ENCODE measurements at regions not wholly inside any gene's neighbourhood (a gene's known extent, or its start where the extent isn't known, plus 50 kb on each side); places are given as distances from the start of the nearest gene placed in this dataset.
"Not testable (repeated sequence)": the region's sequence is repeated elsewhere in the genome, so short reads cannot be mapped to it uniquely, and the experiment has no call there.

DNA sequence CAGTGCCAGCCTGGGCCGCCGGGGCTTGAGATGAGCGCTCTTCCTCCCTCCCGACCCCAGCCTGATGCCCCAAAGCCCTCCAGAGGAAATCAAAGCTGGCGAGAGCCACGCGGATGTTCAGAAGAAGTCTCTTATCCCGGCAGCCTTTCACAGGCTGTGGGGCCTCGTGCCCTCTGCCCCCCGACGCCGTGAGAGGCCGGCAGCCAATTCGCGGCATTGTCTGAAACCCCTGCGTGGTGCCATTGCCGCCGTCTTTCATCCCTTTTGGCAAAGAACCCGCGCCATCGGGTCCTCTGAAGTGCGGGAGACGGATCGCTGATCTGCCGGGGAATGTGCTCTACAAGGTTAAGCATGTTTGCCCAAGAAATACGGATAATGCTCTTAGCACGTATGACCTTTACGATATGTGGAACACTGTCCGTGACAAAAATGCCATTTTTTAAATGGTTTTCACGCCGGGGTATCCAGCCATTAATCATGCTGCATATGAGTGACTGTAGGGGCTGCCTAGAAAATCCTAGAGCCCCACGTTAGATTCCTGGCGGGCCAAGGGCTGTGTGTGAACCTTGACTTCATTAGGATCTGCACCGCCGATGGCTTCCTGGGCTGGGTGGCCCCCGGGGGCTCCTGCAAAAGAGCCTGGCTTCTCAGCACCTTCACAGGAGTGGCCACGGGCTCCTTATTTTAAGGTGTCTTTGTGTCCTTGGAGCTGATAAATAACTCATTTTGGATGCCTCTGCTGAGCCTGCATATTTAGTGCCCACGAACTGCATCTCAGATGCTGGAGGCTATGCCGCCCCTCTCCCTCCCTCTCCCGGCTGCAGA is 165.1 kb upstream of the TNRC6C start:
- no peak for DNase-seq (ENCODE audit: low read depth in 2 of 2)

DNA sequence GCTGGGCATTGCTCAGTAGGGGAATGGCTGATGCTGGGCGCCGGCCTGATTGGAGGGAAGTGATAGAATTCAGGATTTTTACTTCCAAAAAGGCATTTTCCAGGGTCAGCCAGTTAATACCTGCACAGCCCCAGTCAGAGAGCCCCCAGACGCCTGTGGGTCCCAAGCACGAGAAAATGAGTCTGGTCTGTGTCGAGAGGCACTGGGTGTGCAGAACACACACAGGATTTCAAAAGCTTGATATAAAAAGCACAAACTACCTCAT is 164.6 kb upstream of the TNRC6C start:
- no peak for DNase-seq (ENCODE audit: low read depth in 2 of 2)

DNA sequence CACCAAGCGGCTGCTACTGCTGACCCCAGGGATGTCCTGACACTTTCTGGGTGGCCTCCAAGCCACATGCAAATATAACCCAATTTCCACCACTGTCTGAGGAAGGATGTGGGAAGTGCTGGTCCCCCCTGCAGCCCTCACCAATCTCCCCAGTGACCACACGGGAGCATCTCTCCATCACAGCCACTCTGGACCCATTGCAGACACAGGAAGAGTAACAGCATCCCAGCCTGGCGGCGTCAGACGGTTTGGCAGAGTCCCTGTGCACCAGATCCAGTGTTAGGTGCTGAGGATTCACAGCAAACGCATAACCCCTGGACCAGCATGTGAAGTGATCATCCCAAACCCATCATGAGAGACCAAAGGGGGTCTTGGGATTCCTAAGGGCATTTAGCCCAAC is 163.7 kb upstream of the TNRC6C start:
- DNase-seq (ENCODE audit: low read depth in 2 of 2): no peak

DNA sequence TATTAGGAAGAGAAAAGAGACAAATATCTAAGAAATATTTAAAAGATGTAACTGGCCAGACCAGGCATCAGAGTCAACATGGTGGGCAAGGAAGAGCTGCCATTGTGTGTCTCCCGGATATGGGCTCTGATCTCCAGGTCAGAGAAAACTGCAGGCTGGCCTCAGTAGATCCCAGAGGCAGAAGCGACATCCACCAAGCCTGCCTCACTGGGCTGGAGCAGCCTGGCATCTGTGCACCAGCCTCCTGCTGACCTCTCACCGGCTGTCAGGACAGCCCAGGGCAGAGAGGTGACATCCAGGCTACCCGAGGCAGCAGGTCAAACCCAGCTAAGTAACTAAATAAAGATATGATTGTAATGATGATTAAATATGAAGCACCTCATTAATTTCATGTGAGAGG is 162.8 kb upstream of the TNRC6C start:
- no peak for DNase-seq (ENCODE audit: low read depth in 2 of 2)

DNA sequence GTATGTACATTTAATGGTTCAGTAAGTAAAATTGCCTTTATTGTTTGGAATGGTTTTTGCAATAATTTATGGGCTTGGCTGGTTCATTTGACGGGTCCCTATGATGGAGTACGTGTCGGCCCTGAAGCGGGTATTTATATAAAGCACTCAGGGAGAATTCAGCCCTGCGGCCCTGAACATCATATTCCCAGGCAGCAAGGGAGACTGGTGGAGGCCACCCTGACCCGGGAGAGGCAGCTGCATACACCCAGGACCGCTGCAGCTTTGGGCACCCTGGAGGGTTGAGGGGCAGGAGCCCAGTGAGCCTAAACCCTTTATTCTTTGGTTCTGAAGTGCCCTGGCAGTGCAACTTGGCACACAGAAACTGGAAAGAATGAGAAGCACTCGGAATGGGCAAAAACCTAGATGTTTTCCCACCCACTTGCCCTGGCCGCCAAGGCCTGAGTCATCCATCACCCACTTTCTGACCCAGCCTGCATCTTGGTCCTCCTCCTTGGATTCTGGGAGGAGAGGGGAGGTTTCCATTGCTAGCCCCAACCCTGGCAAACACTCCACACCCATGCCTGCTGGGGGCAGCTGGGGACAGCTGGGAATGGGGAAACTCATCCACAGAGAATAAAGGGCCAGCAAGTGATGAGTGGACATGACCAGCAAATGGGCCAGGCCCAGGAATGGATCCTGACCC is 162.2 kb upstream of the TNRC6C start:
- DNase-seq (ENCODE audit: low read depth in 2 of 2): no peak

DNA sequence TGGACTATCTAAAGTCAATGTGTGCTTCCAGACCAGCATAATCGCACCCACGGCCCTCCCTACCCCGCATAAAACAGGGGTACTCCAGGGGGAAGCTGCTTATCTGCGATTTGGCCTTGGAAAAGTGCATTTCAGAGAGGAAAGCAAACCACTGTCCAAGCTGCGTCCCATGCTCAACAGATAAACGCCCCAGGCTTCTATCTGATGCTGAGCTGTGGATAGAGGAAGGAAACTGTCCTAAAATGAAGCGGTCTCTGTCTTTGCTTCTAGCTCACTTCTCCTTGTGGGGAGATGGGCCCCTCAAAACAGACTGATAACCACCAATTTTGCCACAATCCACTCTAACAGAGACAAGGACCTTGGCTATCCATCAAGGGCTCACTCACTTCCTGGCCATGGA is 160.5 kb upstream of the TNRC6C start:
- no peak for DNase-seq (ENCODE audit: low read depth in 2 of 2)

DNA sequence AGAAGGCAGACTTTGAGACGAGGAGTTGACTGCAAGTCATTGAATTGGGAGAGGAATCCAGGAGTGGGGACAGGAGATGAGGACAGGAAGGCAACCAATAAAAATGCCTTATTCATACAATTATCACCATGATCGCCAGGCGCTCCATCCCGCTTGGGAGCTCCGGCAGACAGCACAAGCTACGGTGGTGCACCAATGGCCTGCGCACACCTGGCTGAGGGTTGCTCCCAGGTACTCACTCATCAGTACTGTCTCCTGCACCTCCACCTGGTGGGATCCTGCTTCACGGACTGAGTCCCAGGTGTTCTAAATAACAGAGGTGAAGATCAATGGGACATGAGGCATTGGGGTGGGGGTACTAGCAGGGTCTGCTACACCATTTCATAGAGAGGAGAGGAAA is 160.0 kb upstream of the TNRC6C start:
- no peak for DNase-seq (ENCODE audit: low read depth in 2 of 2)

DNA sequence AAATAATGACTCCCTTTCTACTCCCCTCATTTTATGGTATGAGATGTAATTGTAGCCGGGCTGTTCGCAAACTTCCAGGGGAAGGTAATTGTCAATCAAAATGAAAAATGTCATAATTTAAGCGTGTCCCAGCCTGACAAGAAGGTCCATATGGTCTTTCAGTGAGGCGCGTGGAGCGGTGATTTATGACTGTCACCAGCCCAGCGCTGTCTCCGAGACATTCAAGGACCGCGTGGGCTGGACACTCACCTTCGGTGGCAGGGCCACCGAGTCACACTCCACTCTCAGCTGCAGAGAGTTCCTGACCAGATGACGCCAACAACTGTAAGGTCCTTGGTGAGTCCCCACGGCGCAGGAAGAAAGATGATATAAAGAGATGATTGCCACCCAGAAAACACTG is 157.7 kb upstream of the TNRC6C start:
- DNase-seq (ENCODE audit: low read depth in 2 of 2): no peak

DNA sequence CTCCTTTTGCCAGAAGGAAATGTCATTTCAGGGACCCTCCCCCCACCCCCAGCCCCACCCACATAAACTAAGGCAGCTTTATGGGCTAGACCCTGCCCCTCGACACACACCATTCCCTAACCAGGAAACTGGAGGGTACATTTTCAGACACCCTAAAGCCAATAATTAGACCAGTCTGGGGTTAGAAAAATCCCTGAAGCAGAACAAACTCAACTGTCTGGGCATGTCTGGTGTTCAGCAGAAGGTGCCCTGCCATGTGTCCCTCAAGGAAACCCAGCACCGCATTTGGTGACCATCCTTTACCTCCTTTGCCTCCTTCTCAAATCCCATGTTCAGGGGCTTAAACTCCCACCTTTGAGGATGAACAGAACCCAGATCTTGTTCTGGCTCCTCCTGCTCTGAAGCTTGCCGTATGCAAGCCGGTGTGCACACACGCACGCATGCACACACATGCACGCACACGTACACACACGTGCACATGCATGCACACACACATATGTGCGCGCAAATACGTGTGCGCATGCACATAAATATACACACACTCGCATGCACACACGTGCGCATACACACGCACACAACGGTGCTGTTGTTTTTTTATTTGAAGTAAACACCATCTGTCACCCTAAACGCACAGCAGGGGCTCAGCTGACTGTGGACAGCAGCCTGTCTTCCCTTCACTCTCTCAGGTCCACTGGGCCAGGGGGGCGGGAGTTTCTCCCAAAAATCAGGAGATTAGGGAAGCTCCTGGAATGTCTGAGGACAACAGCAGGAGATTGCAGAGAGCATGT is 156.8 kb upstream of the TNRC6C start:
- no peak for DNase-seq (ENCODE audit: low read depth in 2 of 2)

DNA sequence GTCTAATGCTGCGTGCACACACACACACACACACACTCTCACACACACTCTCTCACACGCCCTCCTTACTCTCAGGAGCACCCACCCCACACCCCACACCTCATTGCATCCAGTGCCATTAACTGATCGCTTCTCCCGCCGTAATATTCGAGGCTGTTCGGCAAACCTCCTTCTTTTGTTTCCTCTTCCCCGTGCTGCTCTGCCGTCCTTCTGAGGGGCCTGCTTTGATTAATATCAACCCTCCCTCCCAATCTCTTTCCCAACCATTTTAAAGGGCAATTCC is 156.2 kb upstream of the TNRC6C start:
- no peak for DNase-seq (ENCODE audit: low read depth in 2 of 2)

DNA sequence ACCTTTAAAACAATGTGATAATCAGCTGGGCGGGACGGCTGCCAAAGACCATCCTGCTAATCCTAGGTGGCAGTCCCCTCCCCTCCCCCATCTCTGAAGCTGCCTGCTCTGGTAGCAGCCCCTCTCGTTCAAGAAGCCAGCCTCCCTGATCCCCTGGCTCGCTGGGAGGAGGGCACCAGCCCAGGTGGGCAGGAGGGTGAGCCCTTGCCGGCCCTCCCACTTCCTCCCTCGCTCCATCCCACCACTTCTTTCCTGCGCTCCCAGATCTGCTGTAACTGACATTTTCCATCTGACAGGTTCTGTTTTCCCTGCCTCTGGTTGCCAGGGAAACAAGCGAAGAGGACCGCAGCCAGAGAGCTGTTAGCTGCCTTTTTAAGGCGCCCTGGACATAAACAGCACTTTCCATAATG is 155.7 kb upstream of the TNRC6C start:
- no peak for DNase-seq (ENCODE audit: low read depth in 2 of 2)

DNA sequence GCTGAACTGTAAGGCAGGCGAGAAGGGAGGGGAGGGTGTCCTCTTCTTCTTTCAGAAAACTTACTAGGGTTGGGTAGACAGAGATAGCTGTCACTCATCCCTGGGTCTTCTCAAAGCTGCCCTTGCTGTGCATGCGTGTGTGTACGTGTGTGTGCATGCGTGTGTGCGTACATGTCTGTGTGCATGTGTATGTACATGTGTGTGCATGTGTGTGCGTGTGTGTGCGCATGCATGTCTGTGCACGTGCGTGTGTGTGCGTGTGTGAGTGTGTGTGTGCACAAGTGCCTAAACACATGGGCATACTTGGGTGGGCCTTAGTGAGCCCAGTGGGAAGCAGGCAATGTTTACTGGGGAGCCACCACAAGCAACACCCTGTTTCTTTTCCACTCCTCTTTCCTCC is 154.8 kb upstream of the TNRC6C start:
- DNase-seq (ENCODE audit: low read depth in 2 of 2): no peak

DNA sequence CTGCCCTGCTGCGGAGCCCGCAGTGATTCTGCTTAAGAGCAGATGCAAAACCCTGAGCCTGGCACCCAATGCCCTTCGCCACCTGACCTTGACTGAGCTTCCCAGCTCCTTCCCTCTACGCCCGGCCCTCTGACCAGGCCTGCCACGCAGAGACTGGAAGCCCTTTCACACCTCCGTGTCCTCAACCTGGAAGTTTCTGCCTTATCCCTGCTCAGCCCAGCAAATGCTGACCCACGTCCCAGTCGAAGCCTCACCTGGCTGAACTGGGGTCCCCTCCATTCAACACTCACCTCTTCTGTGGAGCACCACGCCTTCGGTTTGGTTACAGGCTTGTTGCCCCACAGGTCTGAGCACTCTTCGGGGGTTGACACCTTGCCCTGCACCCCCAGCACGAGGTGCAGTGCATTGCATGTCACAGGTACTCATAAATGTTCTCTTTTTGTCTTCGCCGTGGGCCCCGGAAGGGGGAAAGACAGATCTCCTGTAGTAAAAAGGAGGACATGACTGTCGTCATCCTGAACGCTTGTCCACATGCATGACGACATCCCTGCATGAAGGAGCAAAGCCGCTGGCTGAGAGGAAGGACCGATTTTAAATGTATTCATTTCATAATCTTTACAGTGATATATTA is 153.6 kb upstream of the TNRC6C start:
- no peak for DNase-seq (ENCODE audit: low read depth in 2 of 2)

DNA sequence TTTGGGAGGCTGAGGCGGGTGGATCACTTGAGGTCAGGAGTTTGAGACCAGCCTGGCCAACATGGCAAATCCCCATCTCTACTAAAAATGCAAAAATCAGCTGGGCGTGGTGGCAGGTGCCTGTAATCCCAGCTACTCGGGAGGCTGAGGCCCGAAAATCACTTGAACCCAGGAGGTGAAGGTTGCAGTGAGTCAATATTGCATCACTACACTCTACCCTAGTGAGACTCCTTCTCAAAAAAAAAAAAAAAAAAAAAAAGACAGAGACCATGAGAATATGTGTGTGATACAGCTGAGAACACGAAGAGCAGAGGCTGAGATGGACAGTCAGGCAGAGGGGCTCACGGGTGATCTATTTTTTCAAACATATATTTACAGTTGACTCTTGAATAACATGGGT is 152.5 kb upstream of the TNRC6C start:
- DNase-seq (ENCODE audit: low read depth in 2 of 2): not testable (repeated sequence)

DNA sequence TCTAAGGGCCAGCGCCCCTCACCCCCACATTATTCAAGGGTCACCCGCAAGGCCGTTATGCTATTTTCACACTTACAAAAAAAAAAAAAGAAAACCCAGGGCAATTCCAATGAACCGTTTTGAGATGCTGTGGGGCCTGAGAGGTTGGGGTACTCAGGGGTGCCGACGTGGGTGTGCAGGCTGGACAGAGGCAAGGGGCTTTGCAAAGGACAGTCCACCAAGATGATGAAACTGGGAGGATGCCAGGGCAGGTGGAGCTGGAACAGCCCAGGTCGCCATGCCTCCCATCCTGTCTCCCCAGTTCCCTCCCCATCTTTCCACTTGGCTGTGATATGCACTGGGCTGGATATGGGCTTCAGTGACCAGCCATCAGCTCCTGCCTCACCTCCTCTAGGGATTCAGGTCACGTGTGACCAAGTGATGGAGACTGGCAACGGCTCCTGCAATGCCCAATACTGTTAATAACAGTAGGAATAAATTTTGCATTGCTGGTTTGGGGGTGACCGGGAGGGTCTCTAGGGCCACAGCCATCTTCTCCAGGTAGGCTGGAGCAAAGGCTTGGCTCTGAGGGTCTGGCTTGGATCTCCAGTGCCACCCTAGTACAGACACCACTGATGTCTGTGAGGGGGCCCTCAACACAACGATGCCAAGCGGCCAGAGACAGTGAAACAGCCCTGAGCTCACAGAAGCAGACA is 151.3 kb upstream of the TNRC6C start:
- no peak for DNase-seq (ENCODE audit: low read depth in 2 of 2)

DNA sequence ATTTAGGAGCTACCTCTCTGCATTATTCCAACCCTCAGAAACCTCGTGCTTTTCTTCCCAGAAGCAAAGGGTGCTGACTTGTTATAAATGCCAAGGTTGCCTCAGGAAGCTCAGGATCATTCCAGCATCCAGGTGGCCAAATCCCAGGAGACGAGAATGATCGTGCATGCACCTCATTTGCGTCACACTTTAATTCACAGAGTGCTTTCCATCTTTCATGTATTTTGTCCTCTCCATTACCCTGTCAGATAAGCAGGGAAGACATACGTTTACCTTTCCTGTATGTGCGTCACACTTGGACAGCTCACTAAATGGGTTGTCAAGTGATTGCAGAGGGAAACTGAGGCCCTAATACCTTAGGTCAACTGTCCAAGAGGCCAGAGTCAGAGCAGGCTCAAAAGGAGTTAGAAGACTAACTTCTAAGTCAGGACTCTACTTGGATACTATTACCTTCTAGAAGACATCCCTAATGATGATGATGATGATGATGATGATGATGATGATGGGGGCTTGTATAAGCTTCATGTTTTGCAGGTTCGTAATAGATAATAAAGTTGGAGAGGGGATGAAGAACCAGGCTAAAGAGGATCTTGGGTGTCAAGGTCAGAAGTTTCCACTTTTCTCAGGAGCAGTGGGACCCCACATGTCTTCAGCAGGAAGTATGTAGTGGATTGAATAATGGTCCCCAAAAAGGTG is 150.6 kb upstream of the TNRC6C start:
- no peak for DNase-seq (ENCODE audit: low read depth in 2 of 2)

DNA sequence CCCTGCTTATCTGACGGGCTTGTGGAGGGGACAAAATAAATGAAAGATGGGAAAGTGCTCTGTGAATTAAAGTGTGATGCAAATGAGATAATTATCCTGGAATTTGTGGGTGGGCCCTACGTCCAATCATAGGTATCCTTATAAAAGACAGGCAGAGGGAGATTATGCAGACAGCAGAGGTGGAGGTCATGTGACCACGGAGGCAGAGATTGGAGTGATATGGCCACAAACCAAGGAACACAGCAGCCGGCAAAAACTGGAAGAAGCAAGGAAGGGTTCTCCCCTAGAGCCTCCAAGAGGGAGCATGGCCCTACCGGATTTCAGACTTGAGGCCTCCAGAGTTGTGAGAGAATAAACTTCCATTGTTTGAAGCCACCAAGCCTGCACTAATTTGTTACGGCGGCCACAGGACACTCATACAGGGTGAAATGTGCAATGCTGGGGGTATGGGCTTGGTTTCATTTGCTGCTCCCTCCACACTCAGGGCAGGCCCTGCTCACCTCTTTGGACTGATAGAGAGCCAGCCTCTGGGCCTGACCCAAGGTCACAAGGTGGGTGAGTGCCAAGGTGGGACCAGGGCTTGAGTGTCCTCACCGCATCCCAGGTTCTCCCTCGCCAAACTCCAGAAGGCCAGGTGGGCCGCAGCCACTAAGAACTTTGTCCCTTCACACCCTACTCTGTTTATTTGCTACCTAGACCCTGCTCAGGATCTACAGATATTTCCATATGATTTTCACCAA is 149.6 kb upstream of the TNRC6C start:
- no peak for DNase-seq (ENCODE audit: low read depth in 2 of 2)

DNA sequence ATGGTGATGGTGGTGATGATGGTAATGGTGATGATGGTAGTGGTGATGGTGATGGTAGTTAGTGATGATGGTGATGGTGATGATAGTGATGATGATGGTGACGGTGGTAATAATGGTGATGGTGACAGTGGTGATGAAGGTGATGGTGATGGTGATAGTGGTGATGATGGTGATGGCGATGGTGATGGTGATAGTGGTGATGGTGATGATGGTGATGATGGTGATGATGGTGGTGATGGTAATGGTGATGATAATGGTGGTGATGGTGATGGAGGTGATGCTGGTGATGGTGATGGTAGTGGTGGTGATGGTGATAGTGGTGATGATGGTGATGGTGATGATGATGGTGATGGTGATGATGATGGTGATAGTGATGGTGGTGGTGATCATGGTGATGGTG is 148.7 kb upstream of the TNRC6C start:
- DNase-seq (ENCODE audit: low read depth in 2 of 2): no peak

DNA sequence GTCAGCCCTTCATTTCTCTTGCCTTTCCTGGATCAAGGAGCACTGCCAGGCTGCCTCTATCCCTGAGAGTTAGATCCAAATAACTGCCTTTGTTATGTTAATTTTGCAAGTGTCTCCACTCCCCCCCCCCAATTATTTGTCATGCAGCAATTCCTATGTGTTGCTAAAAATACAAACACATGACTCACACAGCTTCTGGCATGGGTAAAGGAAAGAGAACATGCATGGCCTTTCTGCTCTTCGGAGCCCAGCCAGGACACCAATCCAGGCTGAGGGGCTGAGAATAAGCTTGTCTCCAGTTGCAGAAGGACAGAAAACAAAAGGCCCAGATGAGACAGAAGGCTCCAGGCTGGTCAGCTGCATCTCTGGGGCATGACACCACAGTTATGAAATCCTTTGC is 148.0 kb upstream of the TNRC6C start:
- DNase-seq (ENCODE audit: low read depth in 2 of 2): no peak

DNA sequence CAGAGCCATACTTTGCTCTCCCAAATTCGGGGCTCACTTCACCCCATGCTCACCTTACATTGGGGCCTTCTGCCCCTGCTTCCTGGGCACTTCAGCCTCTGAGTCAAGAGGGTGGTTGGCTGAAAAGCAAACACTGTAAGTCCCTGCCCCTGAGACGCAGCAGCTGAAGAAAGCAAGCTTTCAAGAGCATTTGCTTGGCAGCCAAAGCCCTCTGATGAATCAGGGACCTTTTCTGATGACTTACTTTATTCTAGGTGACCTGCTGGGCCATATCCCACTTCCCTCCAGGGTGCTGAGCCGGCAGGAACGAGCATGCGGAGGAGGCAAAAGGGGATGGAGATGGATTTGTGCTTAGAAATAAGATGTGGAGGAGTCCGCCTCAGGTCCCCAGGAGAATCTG is 147.0 kb upstream of the TNRC6C start:
- no peak for DNase-seq (ENCODE audit: low read depth in 2 of 2)

Measured in stimulated activated CD8-positive, alpha-beta memory T cell treated with anti-CD3 and anti-CD28 coated beads, Interleukin-15, amount 100 ng/mL, for 4 hours (primary cell).